ENCODE measurements at regions not wholly inside any gene's neighbourhood (a gene's known extent, or its start where the extent isn't known, plus 50 kb on each side); places are given as distances from the start of the nearest gene placed in this dataset.
"Not testable (repeated sequence)": the region's sequence is repeated elsewhere in the genome, so short reads cannot be mapped to it uniquely, and the experiment has no call there.

- TF ChIP-seq EZH2phosphoT487 (IDR thresholded peaks at IDR 0.05; ENCODE audit: borderline replicate concordance), result no peak
- TF ChIP-seq ZBTB33 (IDR thresholded peaks at IDR 0.05; ENCODE audit: extremely low read depth, insufficient replicate concordance, low read length), result no peak
Observed at GRCh38 chr1:163477276-163477830, 155.6 kb downstream of the NUF2 start (continued).

GRCh38 chr1:163498391-163499330, 176.9 kb downstream of the NUF2 start:
- H4K20me1 ChIP-seq (ENCODE audit: insufficient read depth); intact Hi-C loops (cut with micrococcal nuclease); BruUV-seq (replicated peaks); H3K27ac ChIP-seq (ENCODE audit: low read depth, low read length); H3K9me2 ChIP-seq (ENCODE audit: insufficient read depth); H3K79me2 ChIP-seq (ENCODE audit: insufficient read depth, low read length); ATAC-seq; H3K9me3 ChIP-seq (ENCODE audit: control insufficient read depth in 1 of 2, insufficient read depth in 1 of 2, low read depth in 1 of 2, low read length in 2 of 2); H3K4me3 ChIP-seq (replicated peaks in 1 of 2; ENCODE audit: low read depth in 1 of 2, low read length in 2 of 2); H3K4me1 ChIP-seq (ENCODE audit: control insufficient read depth in 1 of 2, insufficient read depth in 2 of 2, low read length in 2 of 2); H3K36me3 ChIP-seq (ENCODE audit: control insufficient read depth in 1 of 2, insufficient read depth in 2 of 2, low read length in 2 of 2); CTCF ChIA-PET; POLR2A ChIA-PET; RAD21 ChIA-PET (ENCODE audit: low non-redundant PET in 1 of 2, low total read pairs in 2 of 2, uncharacterized antibody in 2 of 2, unreplicated experiment in 2 of 2); DNase-seq (ENCODE audit: low read depth, low spot score); H2AFZ ChIP-seq (ENCODE audit: low read depth, low read length, poor library complexity, severe bottlenecking); H3K9ac ChIP-seq (ENCODE audit: low read length); H3K4me2 ChIP-seq (ENCODE audit: low read length); H3K27me3 ChIP-seq (ENCODE audit: insufficient read depth, low read length): not testable (repeated sequence)

Data from HCT116 (cell line).